Heart right ventricle (tissue), 16 donors: ENCODE measurements at regions not wholly inside any gene's neighbourhood (a gene's known extent, or its start where the extent isn't known, plus 50 kb on each side); places are given as distances from the start of the nearest gene placed in this dataset.

Source experiments
- ATAC-seq, 8 donors: fragments of 200-7000 bp; cut with Tn5 transposase; one replicate each; pipeline ENCODE4 v1.9.1; 2020; ENCODE audit warnings: mild to moderate bottlenecking in 8 of 8, moderate library complexity in 8 of 8, moderate number of reproducible peaks in 1 of 8
- DNase-seq, 2 donors: peaks; one replicate each; pipeline ENCODE4 v3.0.0-alpha.2; 2020
- H3K27ac ChIP-seq, 10 donors: fragments of 200-600 bp; sonication (generic) in 2 of 10; one replicate each; pipeline versions ENCODE4 v1.5.0 to v1.8.0; 2020 to 2022; ENCODE audit warnings: mild to moderate bottlenecking in 3 of 10
- H3K27me3 ChIP-seq, 7 donors: fragments of 200-600 bp; one replicate each; pipeline ENCODE4 v1.8.0; 2021 to 2022; ENCODE audit warnings: mild to moderate bottlenecking in 2 of 7
- H3K36me3 ChIP-seq, 9 donors: fragments of 200-600 bp; sonication (generic) in 1 of 9; one replicate each; pipeline versions ENCODE4 v1.5.0 to v1.8.0; 2020 to 2022; ENCODE audit warnings: mild to moderate bottlenecking in 2 of 9
- H3K4me1 ChIP-seq, 9 donors: fragments of 200-600 bp; sonication (generic) in 1 of 9; one replicate each; pipeline versions ENCODE4 v1.5.0 to v1.8.0; 2020 to 2022; ENCODE audit warnings: mild to moderate bottlenecking in 4 of 9
- H3K4me3 ChIP-seq, 10 donors: fragments of 200-600 bp; sonication (generic) in 2 of 10; one replicate each; pipeline versions ENCODE4 v1.5.0 to v1.8.0; 2020 to 2022; ENCODE audit warnings: mild to moderate bottlenecking in 7 of 10, moderate library complexity in 2 of 10
- H3K9me3 ChIP-seq, 11 donors: fragments of 200-600 bp in 10 of 11; sonication (generic) in 2 of 11; one replicate each; pipeline versions ENCODE4 v1.5.0 to v1.8.0; 2013 to 2022; ENCODE audit warnings: mild to moderate bottlenecking in 2 of 11, control low read depth in 1 of 11, moderate library complexity in 1 of 11
- CTCF ChIP-seq, 9 donors: fragments of 200-600 bp; sonication (generic) in 2 of 9; IDR thresholded peaks; one replicate each; pipeline versions ENCODE4 v1.5.0 to v1.8.0; 2021 to 2022; ENCODE audit warnings: antibody characterized with exemption in 9 of 9, mild to moderate bottlenecking in 5 of 9, moderate library complexity in 1 of 9
- WGBS, 2 donors: extraction: QIAGEN DNeasy Blood & Tissue Kit; methylation state at CpG; one replicate each; pipeline ENCODE4 v1.1.7; 2013; ENCODE audit warnings: inconsistent platforms in 1 of 2; 5-methylcytosine and 5-hydroxymethylcytosine counted together
- intact Hi-C, 10 donors: fragments of 100-400 bp; cut with DNase I; formaldehyde crosslinking; loops; one replicate each; pipeline versions ENCODE4 v1.11.1 to v1.14.2; 2022
- donor health status: Arrhythmogenic right ventricular cardiomyopathy.
- donor health status: ischemic (EF 13 %, LVEDD 7.1; RV severe dilation, severe dysfunction).
- donor health status: healthy with polysubstance abuse.
- donor health status: DM: no; HTN: yes; CAD: no.
- donor health status: DM: no; HTN: no; CAD: no.
- donor health status: ischemic (EF 25% LVEDD 6.9; RV normal size, moderate dysfunction).
- donor health status: ischemic (EF 25% LVEDD 5.7; RV mildly dilated, moderate dysfunction).
- donor health status: healthy.
- donor health status: DM: yes; HTN: yes; CAD: no.
- donor health status: Ischemic cardiomyopathy.
- donor health status: ischemic (EF 35%, LVEDD 5.7; RV mildly dilated, moderate dysfunction).
- donor health status: nonischemic (EF 11% LVEDD 7.7; RV severe dilation, severe dysfunction).
- donor health status: DM: yes; HTN: yes; CAD: no.
- donor health status: PGD.
- donor health status: ischemic (EF 29% LVEDD 5.4; RV normal size, mild dysfunction).
- donor health status: nonischemic (EF 23%, LVEDD 6.1; RV moderate dilation, normal function).

GRCh38 chr3:190192087-190192486 lies 71.4 kb upstream of the P3H2 start:
- Histone ChIP-seq H3K4me3 (no peak overlapping the region), H3K4me1 (no peaks in the 10 kb centered on the region), H3K36me3 (no peaks in the 10 kb centered on the region), H3K27me3 (no peaks in the 10 kb centered on the region), H3K9me3 (no peaks in the 10 kb centered on the region), H3K27ac (no peak overlapping the region)
- no peak for ATAC-seq
- no peak for DNase-seq
- 86 to 91% methylated on average over 2 of the region's 2 CpGs for WGBS, 2 donors
- TF ChIP-seq CTCF (IDR thresholded peaks at IDR 0.05): no peak
- intact Hi-C loops: loop anchor here in 1 of 10 donors (10.0 kb wide), 1 partner anchor 177 kb away; no protein-coding TSS in a partner anchor

DNA sequence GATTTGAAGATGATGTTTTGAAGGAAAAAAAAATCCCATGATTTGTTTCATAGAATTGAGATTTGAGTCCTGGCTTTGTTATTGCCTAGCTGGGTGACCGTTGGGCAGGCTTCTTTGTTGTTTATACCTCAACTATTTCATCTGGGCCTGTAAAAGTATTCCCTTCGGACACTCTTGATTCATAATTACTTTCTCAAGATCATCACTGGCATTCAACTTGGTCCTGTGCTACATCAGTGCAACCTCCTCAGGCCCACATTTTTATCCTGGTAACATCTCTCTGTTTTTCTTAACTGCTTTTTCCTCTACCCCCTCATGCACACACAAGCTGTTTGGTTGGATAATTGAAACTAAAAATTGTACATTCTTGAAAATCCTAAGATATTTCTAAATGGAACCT lies 67.5 kb upstream of the P3H2 start:
- ATAC-seq: no peak
- WGBS, 2 donors: 86 to 87% methylated on average over 2 of the region's 2 CpGs
- intact Hi-C loops: no loop called here

GRCh38 chr3:190183121-190183520 lies 62.4 kb upstream of the P3H2 start:
- Histone ChIP-seq H3K36me3 (no peaks in the 10 kb centered on the region), H3K27ac (peak overlapping the region in 1 of 10 donors; percentile 3), H3K9me3 (no peaks in the 10 kb centered on the region), H3K4me3 (no peak overlapping the region), H3K27me3 (no peaks in the 10 kb centered on the region), H3K4me1 (peaks cover 0 to 5% (median 0%) of the 10 kb centered on the region in 9 donors)
- WGBS, 2 donors: 22 to 24% methylated on average over 4 of the region's 4 CpGs
- TF ChIP-seq CTCF (IDR thresholded peaks at IDR 0.05): no peak
- DNase-seq (peak in 1 of 2 donors; percentile 8), ATAC-seq (peak in 5 of 8 donors; percentile 29 to 83 (median 63))
- intact Hi-C loops: no loop called here

More for the DNA sequence above, 67.5 kb upstream of the P3H2 start:
- DNase-seq: no peak
- TF ChIP-seq CTCF (IDR thresholded peaks at IDR 0.05): no peak
- Histone ChIP-seq H3K36me3 (no peaks in the 10 kb centered on the region), H3K4me1 (peaks cover 0 to 4% (median 0%) of the 10 kb centered on the region in 9 donors), H3K4me3 (no peak overlapping the region), H3K27me3 (no peaks in the 10 kb centered on the region), H3K27ac (no peak overlapping the region), H3K9me3 (no peaks in the 10 kb centered on the region)

GRCh38 chr3:190182418-190183043 lies 61.8 kb upstream of the P3H2 start:
- DNase-seq (no peak), ATAC-seq (no peak)
- intact Hi-C loops: no loop called here
- WGBS, 2 donors: 90% methylated on average over 12 of the region's 12 CpGs
- no peak overlapping the region for H3K27ac ChIP-seq
- no peak overlapping the region for H3K4me3 ChIP-seq
- no peaks in the 10 kb centered on the region for H3K9me3 ChIP-seq
- peaks cover 0 to 5% (median 0%) of the 10 kb centered on the region in 9 donors for H3K4me1 ChIP-seq
- TF ChIP-seq CTCF (IDR thresholded peaks at IDR 0.05): no peak
- no peaks in the 10 kb centered on the region for H3K27me3 ChIP-seq
- H3K36me3 ChIP-seq: no peaks in the 10 kb centered on the region
